ENCODE measurements at regions not wholly inside any gene's neighbourhood (a gene's known extent, or its start where the extent isn't known, plus 50 kb on each side); places are given as distances from the start of the nearest gene placed in this dataset.

GRCh38 chr7:52114056-52114455 is 797.4 kb upstream of the COBL start:
- no peaks in the 10 kb centered on the region for H3K27me3 ChIP-seq (ENCODE audit: control insufficient read depth, insufficient read depth, low read length)
- ChIA-PET CTCF (no interaction called here), POLR2A (ENCODE audit: unreplicated experiment) (no interaction called here)
- H3K9me3 ChIP-seq (ENCODE audit: control insufficient read depth, insufficient read depth, low read length) = peaks cover 4% of the 10 kb centered on the region; the same call in 1 of the 2 replicates
- dilution Hi-C loops (cut with HindIII; ENCODE audit: low sequenced_read_pairs, unreplicated experiment) = no loop called here
- H2AK9ac ChIP-seq (replicated peaks; ENCODE audit: low read depth, low read length, poor library complexity) = no peak overlapping the region
- no peak overlapping the region for H4K91ac ChIP-seq (ENCODE audit: insufficient read depth, low read depth, low read length)
- H3K56ac ChIP-seq (ENCODE audit: extremely low read depth, insufficient read depth, low read length) = no peak overlapping the region
- no peak for TF ChIP-seq BHLHE40 (IDR thresholded peaks at IDR 0.05; ENCODE audit: low read depth, low read length)
- no peak for TF ChIP-seq MAZ (IDR thresholded peaks at IDR 0.05; ENCODE audit: borderline replicate concordance, low read depth, low read length)
- no peak for TF ChIP-seq RFX5 (IDR thresholded peaks at IDR 0.05; ENCODE audit: low read depth, low read length)
- no peak for TF ChIP-seq RCOR1 (IDR thresholded peaks at IDR 0.05; ENCODE audit: insufficient replicate concordance, low read length)
- no peak for TF ChIP-seq NFE2L2 (IDR thresholded peaks at IDR 0.05; ENCODE audit: low read depth, low read length)
- TF ChIP-seq, protein P1, sequence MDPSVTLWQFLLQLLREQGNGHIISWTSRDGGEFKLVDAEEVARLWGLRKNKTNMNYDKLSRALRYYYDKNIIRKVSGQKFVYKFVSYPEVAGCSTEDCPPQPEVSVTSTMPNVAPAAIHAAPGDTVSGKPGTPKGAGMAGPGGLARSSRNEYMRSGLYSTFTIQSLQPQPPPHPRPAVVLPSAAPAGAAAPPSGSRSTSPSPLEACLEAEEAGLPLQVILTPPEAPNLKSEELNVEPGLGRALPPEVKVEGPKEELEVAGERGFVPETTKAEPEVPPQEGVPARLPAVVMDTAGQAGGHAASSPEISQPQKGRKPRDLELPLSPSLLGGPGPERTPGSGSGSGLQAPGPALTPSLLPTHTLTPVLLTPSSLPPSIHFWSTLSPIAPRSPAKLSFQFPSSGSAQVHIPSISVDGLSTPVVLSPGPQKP (IDR thresholded peaks at IDR 0.05; ENCODE audit: borderline replicate concordance, low read depth, low read length) = no peak
- TF ChIP-seq POLR2A (IDR thresholded peaks at IDR 0.05; ENCODE audit: low read depth, low read length) = no peak
- TF ChIP-seq CTCF (conservative IDR thresholded peaks at IDR 0.05; ENCODE audit: low read depth, low read length) = no peak
- TF ChIP-seq CEBPB (IDR thresholded peaks at IDR 0.05; ENCODE audit: low read depth, low read length) = no peak
- no peak for TF ChIP-seq FOS (IDR thresholded peaks at IDR 0.05; ENCODE audit: low read depth, low read length)
- no peak for TF ChIP-seq MXI1 (IDR thresholded peaks at IDR 0.05; ENCODE audit: borderline replicate concordance, low read depth, low read length)
- TF ChIP-seq RAD21 (IDR thresholded peaks at IDR 0.05; ENCODE audit: low read length) = no peak
- no peak for TF ChIP-seq CHD1 (IDR thresholded peaks at IDR 0.05; ENCODE audit: low read depth, low read length)
- no peak overlapping the region for H3K4ac ChIP-seq (ENCODE audit: low read depth, low read length)
- no peak overlapping the region for H3K4me3 ChIP-seq (ENCODE audit: insufficient read depth, low read depth, low read length)
- no peak overlapping the region for H2BK20ac ChIP-seq (ENCODE audit: low read depth, low read length)
- ATAC-seq (ENCODE audit: low read depth) (no peak), DNase-seq (no peak)
- no peak overlapping the region for H3K23ac ChIP-seq (ENCODE audit: low read depth, low read length)
- no peak overlapping the region for H3K27ac ChIP-seq (ENCODE audit: insufficient read depth, low read length)
- no CpG with 5 or more reads among the region's 2 CpGs for WGBS, 2 experiments (ENCODE audit: extremely low coverage in 2 of 2, insufficient read length in 1 of 2)
- no peak overlapping the region for H3K18ac ChIP-seq (ENCODE audit: low read depth, low read length)
- H2AFZ ChIP-seq (replicated peaks; ENCODE audit: low read length, poor library complexity) = no peak overlapping the region
- H4K5ac ChIP-seq (ENCODE audit: low read depth, low read length) = no peak overlapping the region
- H2AK5ac ChIP-seq (ENCODE audit: low read depth, low read length) = no peak overlapping the region
- no peak overlapping the region for H3K4me2 ChIP-seq (ENCODE audit: low read depth, low read length)
- no peaks in the 10 kb centered on the region for H3K9me1 ChIP-seq (ENCODE audit: insufficient read depth, low read length)
- H3K14ac ChIP-seq (replicated peaks; ENCODE audit: low read depth, low read length) = no peak overlapping the region
- no peak overlapping the region for H2BK15ac ChIP-seq (ENCODE audit: low read depth, low read length)
- BruUV-seq (replicated peaks) = no TSS peak
- in situ Hi-C loops (cut with MboI; ENCODE audit: low sequenced_read_pairs) = no loop called here
- H3K4me1 ChIP-seq (ENCODE audit: control insufficient read depth, insufficient read depth, low read length) = no peaks in the 10 kb centered on the region
- H2BK120ac ChIP-seq (ENCODE audit: low read depth, low read length) = no peak overlapping the region
- no peak overlapping the region for H4K8ac ChIP-seq (ENCODE audit: low read depth in 2 of 2, low read length in 2 of 2)
- H3K79me1 ChIP-seq (ENCODE audit: low read depth in 1 of 2, low read length in 2 of 2) = no peaks in the 10 kb centered on the region
- no peak overlapping the region for H2BK5ac ChIP-seq (ENCODE audit: low read depth, low read length, poor library complexity, severe bottlenecking)
- no peaks in the 10 kb centered on the region for H4K20me1 ChIP-seq (ENCODE audit: insufficient read depth, low read length)
- H3K9ac ChIP-seq (ENCODE audit: low read depth, low read length) = no peak overlapping the region
- intact Hi-C loops (cut with micrococcal nuclease) = no loop called here
- H3K36me3 ChIP-seq (ENCODE audit: control insufficient read depth, insufficient read depth, low read length) = no peaks in the 10 kb centered on the region
